ENCODE measurements at regions not wholly inside any gene's neighbourhood (a gene's known extent, or its start where the extent isn't known, plus 50 kb on each side); places are given as distances from the start of the nearest gene placed in this dataset.

GRCh38 chrX:84721416-84721815 lies 219.2 kb upstream of the HDX start:
- H3K4me3 ChIP-seq: no peak overlapping the region
- TF ChIP-seq CTCF (IDR thresholded peaks at IDR 0.05) (no peak), POLR2A (IDR thresholded peaks at IDR 0.05) (no peak)
- H3K9me3 ChIP-seq: no peaks in the 10 kb centered on the region
- no peaks in the 10 kb centered on the region for H3K36me3 ChIP-seq (ENCODE audit: low read depth, missing control alignments)
- no peak overlapping the region for H3K27ac ChIP-seq
- DNase-seq: no peak
- no peaks in the 10 kb centered on the region for H3K4me1 ChIP-seq
- no peaks in the 10 kb centered on the region for H3K27me3 ChIP-seq
- intact Hi-C loops (cut with DNase I; ENCODE audit: low total_unique reads): no loop called here
- 75 to 78% methylated on average over 2 of the region's 2 CpGs for WGBS, 2 donors

GRCh38 chrX:84724576-84724975 lies 222.3 kb upstream of the HDX start:
- no peak for TF ChIP-seq CTCF (IDR thresholded peaks at IDR 0.05)
- TF ChIP-seq POLR2A (IDR thresholded peaks at IDR 0.05): no peak

GRCh38 chrX:84729408-84729807 lies 227.2 kb upstream of the HDX start:
- Histone ChIP-seq H3K9me3 (no peaks in the 10 kb centered on the region), H3K27me3 (no peaks in the 10 kb centered on the region), H3K36me3 (ENCODE audit: low read depth, missing control alignments) (no peaks in the 10 kb centered on the region), H3K4me3 (no peak overlapping the region), H3K4me1 (no peaks in the 10 kb centered on the region), H3K27ac (no peak overlapping the region)
- no peak for DNase-seq
- WGBS, 2 donors: 62 to 67% methylated on average over 4 of the region's 4 CpGs
- intact Hi-C loops (cut with DNase I; ENCODE audit: low total_unique reads): no loop called here
- no peak for TF ChIP-seq CTCF (IDR thresholded peaks at IDR 0.05)
- no peak for TF ChIP-seq POLR2A (IDR thresholded peaks at IDR 0.05)

More at GRCh38 chrX:84724576-84724975, 222.3 kb upstream of the HDX start:
- Histone ChIP-seq H3K27me3 (no peaks in the 10 kb centered on the region), H3K36me3 (ENCODE audit: low read depth, missing control alignments) (no peaks in the 10 kb centered on the region), H3K9me3 (no peaks in the 10 kb centered on the region), H3K27ac (no peak overlapping the region), H3K4me1 (no peaks in the 10 kb centered on the region), H3K4me3 (no peak overlapping the region)
- intact Hi-C loops (cut with DNase I; ENCODE audit: low total_unique reads): no loop called here
- 99% methylated on average over 5 of the region's 5 CpGs; no CpG with 5 or more reads in 1 of the 2 donors for WGBS, 2 donors
- DNase-seq: no peak

- TF ChIP-seq CTCF (IDR thresholded peaks at IDR 0.05) (peak in 2 of 3 experiments; percentile 46 to 57), POLR2A (IDR thresholded peaks at IDR 0.05) (no peak)
- no peaks in the 10 kb centered on the region for H3K27me3 ChIP-seq
- DNase-seq: peak; percentile 32
- H3K4me1 ChIP-seq: no peaks in the 10 kb centered on the region
- no peaks in the 10 kb centered on the region for H3K9me3 ChIP-seq
- intact Hi-C loops (cut with DNase I; ENCODE audit: low total_unique reads): no loop called here
- H3K36me3 ChIP-seq (ENCODE audit: low read depth, missing control alignments): no peaks in the 10 kb centered on the region
- H3K27ac ChIP-seq: no peak overlapping the region
- WGBS, 2 donors: 9 to 24% methylated on average over 4 to 5 of the region's 5 CpGs
- H3K4me3 ChIP-seq: no peak overlapping the region
These were observed 227.6 kb upstream of the HDX start for GRCh38 chrX:84729809-84730208.

GRCh38 chrX:84735025-84735424 lies 232.8 kb upstream of the HDX start:
- no peak for DNase-seq
- Histone ChIP-seq H3K9me3 (no peaks in the 10 kb centered on the region), H3K36me3 (ENCODE audit: low read depth, missing control alignments) (no peaks in the 10 kb centered on the region), H3K27me3 (no peaks in the 10 kb centered on the region), H3K27ac (no peak overlapping the region), H3K4me3 (no peak overlapping the region), H3K4me1 (no peaks in the 10 kb centered on the region)
- 75 to 84% methylated on average over 1 to 3 of the region's 3 CpGs for WGBS, 2 donors
- TF ChIP-seq CTCF (IDR thresholded peaks at IDR 0.05) (no peak), POLR2A (IDR thresholded peaks at IDR 0.05) (no peak)
- intact Hi-C loops (cut with DNase I; ENCODE audit: low total_unique reads): no loop called here
